A549 (cell line): ENCODE measurements at regions not wholly inside any gene's neighbourhood (a gene's known extent, or its start where the extent isn't known, plus 50 kb on each side); places are given as distances from the start of the nearest gene placed in this dataset.

Experiments used
- ATAC-seq, 2 experiments: fragments of 200-7000 bp in 1 of 2; fragments of >200 bp in 1 of 2; cut with Nextera tagmentation in 1 of 2; cut with Tn5 transposase in 1 of 2; 3 replicates each; pipeline versions ENCODE4 v1.8.0 to v1.9.1; 2018 to 2020; ENCODE audit warnings: mild to moderate bottlenecking in 1 of 2, moderate library complexity in 1 of 2
- CTCF ChIA-PET: fragments of 300-600 bp; sonication (Branson Sonifier 250); formaldehyde crosslinking; extraction: SDS; loops from one replicate; lab custom pipeline; 2021; ENCODE audit warnings: antibody characterized with exemption, inconsistent platforms; lab: Yijun Ruan, JAX
- POLR2A ChIA-PET: fragments of 350-600 bp; formaldehyde crosslinking; extraction: SDS; loops from one replicate; lab custom pipeline; 2021; ENCODE audit warnings: antibody characterized with exemption, inconsistent platforms; lab: Yijun Ruan, JAX
- DNase-seq, 2 experiments: peaks; one replicate each; pipeline versions ENCODE4 v3.0.0 to v3.0.0-alpha.2; 2011 to 2016; ENCODE audit warnings: low read depth in 1 of 2, low spot score in 1 of 2
- FAIRE-seq: peaks from 2 replicates; lab custom pipeline; 2011; peaks lifted over from hg19 to GRCh38; lab: Jason Lieb, UNC
- H3K27ac ChIP-seq, 2 experiments: fragments of >200 bp; sonication (Bioruptor Twin); formaldehyde crosslinking; 3 replicates each; pipeline ENCODE4 v1.5.1; 2016 to 2017
- H3K4me1 ChIP-seq: fragments of >200 bp; sonication (Bioruptor Twin); formaldehyde crosslinking; 3 replicates; pipeline ENCODE4 v1.6.1; 2016
- H3K4me2 ChIP-seq: fragments of >200 bp; sonication (Bioruptor Twin); formaldehyde crosslinking; 3 replicates; pipeline ENCODE4 v1.6.1; 2016
- H3K4me3 ChIP-seq: fragments of >200 bp; sonication (Bioruptor Twin); formaldehyde crosslinking; 3 replicates; pipeline ENCODE4 v1.5.1; 2016
- H3K9me3 ChIP-seq: fragments of >200 bp; sonication (Bioruptor Twin); formaldehyde crosslinking; 3 replicates; pipeline ENCODE4 v1.6.1; 2016
- CBX2 ChIP-seq: fragments of 200-600 bp; sonication (generic); IDR thresholded peaks from 2 replicates; pipeline ENCODE4 v1.6.1; 2016; ENCODE audit warnings: low read depth, mild to moderate bottlenecking, borderline replicate concordance
- CEBPB ChIP-seq, 2 experiments: fragments of >200 bp in 1 of 2; sonication (Bioruptor Twin) in 1 of 2; formaldehyde crosslinking in 1 of 2; IDR thresholded peaks; 2 replicates each; pipeline ENCODE4 v1.6.1; 2012 to 2016
- CHD4 ChIP-seq: fragments of 200-600 bp; sonication (generic); IDR thresholded peaks from 2 replicates; pipeline ENCODE4 v1.6.1; 2016; ENCODE audit warnings: antibody characterized with exemption, mild to moderate bottlenecking, borderline replicate concordance
- ELK1 ChIP-seq: fragments of 150-350 bp; IDR thresholded peaks from 2 replicates; pipeline ENCODE4 v1.6.1; 2014; ENCODE audit warnings: low read depth, mild to moderate bottlenecking, low read length
- EP300 ChIP-seq, 2 experiments: fragments of >200 bp; sonication (Bioruptor Twin); formaldehyde crosslinking; IDR thresholded peaks; 2 replicates in 1 of 2; 3 replicates in 1 of 2; pipeline ENCODE4 v1.6.1; 2016 to 2017
- HEYL ChIP-seq: fragments of 250-450 bp; sonication (Bioruptor Pico); IDR thresholded peaks from 2 replicates; pipeline ENCODE4 v1.8.0; 2021; ENCODE audit warnings: mild to moderate bottlenecking, moderate library complexity
- HOXA7 ChIP-seq: fragments of 250-450 bp; sonication (Bioruptor Pico); IDR thresholded peaks from 2 replicates; pipeline ENCODE4 v1.5.0; 2020; ENCODE audit warnings: mild to moderate bottlenecking, moderate library complexity
- HOXB13 ChIP-seq: fragments of 250-450 bp; sonication (Bioruptor Pico); IDR thresholded peaks from 2 replicates; pipeline ENCODE4 v1.5.0; 2020; ENCODE audit warnings: low read depth, mild to moderate bottlenecking, moderate library complexity
- JUN ChIP-seq, 2 experiments: fragments of >200 bp; sonication (Bioruptor Twin); formaldehyde crosslinking; IDR thresholded peaks; 2 replicates in 1 of 2; 3 replicates in 1 of 2; pipeline ENCODE4 v1.6.1; 2016 to 2017
- MAFK ChIP-seq: fragments of 450-650 bp; IDR thresholded peaks from 2 replicates; pipeline ENCODE4 v1.6.1; 2014; ENCODE audit not compliant: partially characterized antibody
- MAX ChIP-seq: IDR thresholded peaks from 2 replicates; pipeline ENCODE4 v1.6.1; 2012
- NFE2L2 ChIP-seq: fragments of 150-350 bp; conservative IDR thresholded peaks from 2 replicates; pipeline ENCODE4 v1.6.1; 2014; ENCODE audit warnings: low read length
- NR3C1 ChIP-seq: fragments of >200 bp; sonication (Bioruptor Twin); formaldehyde crosslinking; IDR thresholded peaks from 3 replicates; pipeline ENCODE4 v1.6.1; 2017
- RAD21 ChIP-seq, 2 experiments: fragments of >200 bp in 1 of 2; sonication (Bioruptor Twin) in 1 of 2; formaldehyde crosslinking in 1 of 2; IDR thresholded peaks in 1 of 2; conservative IDR thresholded peaks in 1 of 2; 2 replicates in 1 of 2; 3 replicates in 1 of 2; pipeline ENCODE4 v1.6.1; 2012 to 2018; ENCODE audit warnings: inconsistent platforms in 1 of 2
- RARB ChIP-seq: fragments of 250-450 bp; sonication (Bioruptor Pico); IDR thresholded peaks from 2 replicates; pipeline ENCODE4 v1.8.0; 2021; ENCODE audit warnings: mild to moderate bottlenecking, moderate library complexity
- RCOR1 ChIP-seq: fragments of 150-350 bp; IDR thresholded peaks from 2 replicates; pipeline ENCODE4 v1.6.1; 2014; ENCODE audit warnings: antibody characterized with exemption, low read length, low read depth
- RFX5 ChIP-seq: fragments of 450-650 bp; IDR thresholded peaks from 2 replicates; pipeline ENCODE4 v1.7.1; 2014; ENCODE audit warnings: antibody characterized with exemption, mild to moderate bottlenecking, moderate library complexity
- RNF2 ChIP-seq: fragments of 200-600 bp; sonication (generic); IDR thresholded peaks from 2 replicates; pipeline ENCODE4 v1.6.1; 2016; ENCODE audit warnings: low read depth, mild to moderate bottlenecking, antibody characterized with exemption, moderate library complexity, borderline replicate concordance
- SREBF2 ChIP-seq: fragments of 450-650 bp; IDR thresholded peaks from 2 replicates; pipeline ENCODE4 v1.6.1; 2014; ENCODE audit warnings: mild to moderate bottlenecking, moderate library complexity
- TFCP2L1 ChIP-seq: fragments of 250-450 bp; sonication (Bioruptor Pico); IDR thresholded peaks from 2 replicates; pipeline ENCODE4 v1.5.0; 2021; ENCODE audit warnings: mild to moderate bottlenecking
- TP53 ChIP-seq: fragments of 250-450 bp; sonication (Bioruptor Pico); IDR thresholded peaks from 2 replicates; pipeline ENCODE4 v1.5.0; 2021; ENCODE audit warnings: mild to moderate bottlenecking, moderate library complexity
- ZNF302 ChIP-seq: fragments of 250-450 bp; sonication (Bioruptor Pico); IDR thresholded peaks from 2 replicates; pipeline ENCODE4 v1.9.0; 2021; ENCODE audit warnings: inconsistent platforms, mild to moderate bottlenecking, moderate library complexity
- WGBS: methylation state at CpG from one replicate; pipeline ENCODE4 v1.1.6; 2017; ENCODE audit errors: missing lambda C conversion rate; 5-methylcytosine and 5-hydroxymethylcytosine counted together
- TF ChIP-seq, protein P1 (sequence below): fragments of 250-450 bp; sonication (Bioruptor Pico); IDR thresholded peaks from 2 replicates; pipeline ENCODE4 v1.5.0; 2021; ENCODE audit warnings: mild to moderate bottlenecking, moderate library complexity, borderline replicate concordance

- TF ChIP-seq TFCP2L1 (no peak), JUN (IDR thresholded peaks at IDR 0.05) (no peak), TP53 (CRISPR knock-in tag) (no peak), CHD4 (no peak), MAX (no peak), CBX2 (no peak), NR3C1 (no peak), RCOR1 (no peak), ELK1 (no peak), RFX5 (no peak), HEYL (CRISPR knock-in tag) (no peak), SREBF2 (no peak)
- TF ChIP-seq, protein P1, sequence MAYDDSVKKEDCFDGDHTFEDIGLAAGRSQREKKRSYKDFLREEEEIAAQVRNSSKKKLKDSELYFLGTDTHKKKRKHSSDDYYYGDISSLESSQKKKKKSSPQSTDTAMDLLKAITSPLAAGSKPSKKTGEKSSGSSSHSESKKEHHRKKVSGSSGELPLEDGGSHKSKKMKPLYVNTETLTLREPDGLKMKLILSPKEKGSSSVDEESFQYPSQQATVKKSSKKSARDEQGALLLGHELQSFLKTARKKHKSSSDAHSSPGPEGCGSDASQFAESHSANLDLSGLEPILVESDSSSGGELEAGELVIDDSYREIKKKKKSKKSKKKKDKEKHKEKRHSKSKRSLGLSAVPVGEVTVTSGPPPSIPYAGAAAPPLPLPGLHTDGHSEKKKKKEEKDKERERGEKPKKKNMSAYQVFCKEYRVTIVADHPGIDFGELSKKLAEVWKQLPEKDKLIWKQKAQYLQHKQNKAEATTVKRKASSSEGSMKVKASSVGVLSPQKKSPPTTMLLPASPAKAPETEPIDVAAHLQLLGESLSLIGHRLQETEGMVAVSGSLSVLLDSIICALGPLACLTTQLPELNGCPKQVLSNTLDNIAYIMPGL (CRISPR knock-in tag) = no peak
- Histone ChIP-seq H3K4me3 (no peak overlapping the region), H3K4me1 (no peaks in the 10 kb centered on the region), H3K4me2 (no peak overlapping the region), H3K27ac (no peak overlapping the region), H3K9me3 (no peaks in the 10 kb centered on the region)
- no peak for ATAC-seq
- FAIRE-seq = no peak
- no peak for DNase-seq
- CTCF ChIA-PET = no interaction called here
- POLR2A ChIA-PET = no interaction called here
- 12% methylated on average over 1 of the region's 1 CpG for WGBS
Measured at GRCh38 chr3:182063742-182064141, 352.0 kb downstream of the SOX2 start.

DNA sequence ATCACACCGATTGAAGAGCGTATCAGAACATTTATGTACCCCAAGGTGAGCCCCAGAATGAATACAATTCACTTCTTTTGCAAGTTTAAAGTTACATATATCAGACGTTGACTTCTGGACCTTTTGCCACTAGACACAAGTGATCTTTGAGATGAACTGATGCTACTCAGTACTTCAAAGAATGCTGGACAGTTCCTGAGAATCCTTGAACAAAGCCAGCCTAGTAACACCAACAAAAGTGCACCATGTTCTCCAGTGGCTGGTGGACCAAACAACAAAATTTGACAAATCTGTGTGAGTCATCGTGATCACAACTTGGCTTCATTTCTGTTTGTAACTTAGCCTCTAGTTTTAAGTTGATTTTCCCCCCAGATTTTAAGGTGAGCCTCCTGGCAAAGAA lies 355.7 kb downstream of the SOX2 start:
- DNase-seq (no peak), FAIRE-seq (no peak), ATAC-seq (no peak)
- no peak overlapping the region for H3K27ac ChIP-seq
- H3K9me3 ChIP-seq = no peaks in the 10 kb centered on the region
- no peak overlapping the region for H3K4me3 ChIP-seq
- WGBS = 68% methylated on average over 4 of the region's 4 CpGs
- ChIA-PET POLR2A (no interaction called here), CTCF (no interaction called here)
- H3K4me1 ChIP-seq = no peaks in the 10 kb centered on the region
- no peak for TF ChIP-seq CEBPB (IDR thresholded peaks at IDR 0.05)
- TF ChIP-seq HOXB13 (CRISPR knock-in tag) = no peak
- no peak for TF ChIP-seq NFE2L2
- no peak for TF ChIP-seq MAFK
- no peak for TF ChIP-seq ZNF302 (CRISPR knock-in tag)
- TF ChIP-seq EP300 (IDR thresholded peaks at IDR 0.05) = no peak
- TF ChIP-seq ELK1 = no peak
- no peak for TF ChIP-seq HOXA7 (CRISPR knock-in tag)
- no peak for TF ChIP-seq RARB
- TF ChIP-seq RNF2 = no peak
- no peak for TF ChIP-seq TP53 (CRISPR knock-in tag)
- no peak for TF ChIP-seq TFCP2L1
- no peak for TF ChIP-seq RAD21 (conservative IDR thresholded peaks at IDR 0.05 in 1 of 2, IDR thresholded peaks at IDR 0.05 in 1 of 2)
- no peak overlapping the region for H3K4me2 ChIP-seq
